Stimulated activated CD4-positive, alpha-beta T cell treated with anti-CD3 and anti-CD28 coated beads, Interleukin-15, amount 100 ng/mL, for 48 hours (primary cell): ENCODE measurements at regions not wholly inside any gene's neighbourhood (a gene's known extent, or its start where the extent isn't known, plus 50 kb on each side); places are given as distances from the start of the nearest gene placed in this dataset.

Experiments used
- DNase-seq, 2 donors: peaks; one replicate each; pipeline ENCODE4 v3.0.0-alpha.2; 2020; ENCODE audit warnings: low read depth in 2 of 2

- no peak for DNase-seq
Measured at GRCh38 chr6:153787341-153787606, 251.8 kb upstream of the OPRM1 start.

GRCh38 chr6:153781306-153781705 lies 257.7 kb upstream of the OPRM1 start:
- DNase-seq: no peak

- no peak for DNase-seq
Measured at GRCh38 chr6:153780011-153780410, 259.0 kb upstream of the OPRM1 start.

- DNase-seq: no peak
Measured at GRCh38 chr6:153778216-153778615, 260.8 kb upstream of the OPRM1 start.

DNA sequence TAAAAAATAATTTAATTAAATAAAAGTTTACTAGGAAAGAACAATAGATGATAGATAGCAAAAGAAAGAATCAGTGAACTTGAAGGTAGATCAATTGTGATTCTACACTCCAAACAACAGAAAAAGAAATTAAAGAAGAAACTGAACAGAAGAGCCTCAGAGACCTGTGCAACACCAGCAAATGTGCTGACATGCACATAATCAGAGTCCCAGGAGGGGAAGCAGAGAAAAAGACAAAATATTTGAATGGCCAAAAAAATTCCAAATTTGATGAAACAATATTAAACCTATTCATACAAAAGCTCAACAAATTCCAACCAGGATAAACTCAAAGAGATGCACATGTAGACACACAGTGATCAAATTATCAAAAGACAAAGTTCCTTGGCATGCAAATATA lies 267.5 kb upstream of the OPRM1 start:
- DNase-seq: no peak

GRCh38 chr6:153767127-153767526 lies 271.9 kb upstream of the OPRM1 start:
- no peak for DNase-seq

DNA sequence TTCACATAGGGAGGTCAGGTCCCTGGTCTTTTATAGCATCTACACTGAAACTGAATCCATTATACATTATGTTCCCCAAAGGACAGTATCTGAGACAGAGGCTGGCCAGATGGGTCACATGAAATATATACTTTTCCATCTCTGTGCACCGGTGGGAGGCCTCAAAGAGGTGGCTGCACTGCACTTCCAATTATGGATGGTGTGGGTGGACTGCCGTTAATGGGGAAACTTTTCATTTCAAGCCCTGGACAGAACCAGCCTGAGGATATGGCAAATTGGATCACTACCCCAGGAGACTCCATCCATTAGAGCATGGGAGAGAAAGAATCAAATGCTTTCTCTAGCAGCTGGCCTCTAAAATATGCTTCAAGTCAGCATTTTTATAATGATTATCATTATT lies 280.5 kb upstream of the OPRM1 start:
- no peak for DNase-seq

- no peak for DNase-seq
Measured at GRCh38 chr6:153735761-153736160, 303.3 kb upstream of the OPRM1 start.

DNA sequence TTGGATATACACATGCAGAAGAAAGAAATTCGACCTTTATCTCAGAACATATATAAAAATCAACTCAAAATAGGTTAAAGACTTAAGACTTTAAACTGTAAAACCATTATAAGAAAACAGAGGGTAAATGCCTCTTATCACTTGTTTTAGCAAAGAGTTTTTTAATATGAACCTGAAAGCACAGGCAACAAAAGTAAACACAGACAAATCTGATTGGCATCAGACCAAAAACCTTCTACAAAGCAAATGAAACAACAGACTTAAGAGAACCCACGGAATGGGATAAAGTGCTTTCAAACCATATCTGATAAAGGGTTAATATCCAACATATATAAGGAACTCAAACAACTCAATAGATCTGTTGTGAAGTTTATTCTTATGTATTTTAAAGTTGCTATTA lies 309.9 kb upstream of the OPRM1 start:
- DNase-seq: no peak

- DNase-seq: no peak
Measured at GRCh38 chr6:153727885-153728284, 311.2 kb upstream of the OPRM1 start.

- DNase-seq: no peak
Measured at GRCh38 chr6:153725456-153725855, 313.6 kb upstream of the OPRM1 start.

DNA sequence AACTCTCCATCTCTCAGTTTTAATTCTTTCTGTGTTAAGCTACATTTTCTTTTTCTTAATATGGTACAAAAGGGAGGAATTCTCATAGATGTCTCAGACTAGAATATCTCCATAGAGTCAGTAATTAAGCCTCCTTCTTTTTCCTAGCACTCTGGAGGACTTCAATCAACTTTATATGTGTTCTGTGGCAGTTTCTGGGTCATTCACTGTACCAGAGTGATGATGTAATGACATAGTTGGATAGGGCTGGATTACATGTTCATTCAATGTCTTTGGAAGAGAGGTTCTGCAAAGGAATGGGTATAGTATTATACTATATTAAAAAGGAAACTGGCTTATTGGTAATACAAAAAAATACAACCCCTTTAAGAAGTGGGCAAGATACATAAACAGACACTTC lies 318.3 kb upstream of the OPRM1 start:
- DNase-seq: no peak

DNA sequence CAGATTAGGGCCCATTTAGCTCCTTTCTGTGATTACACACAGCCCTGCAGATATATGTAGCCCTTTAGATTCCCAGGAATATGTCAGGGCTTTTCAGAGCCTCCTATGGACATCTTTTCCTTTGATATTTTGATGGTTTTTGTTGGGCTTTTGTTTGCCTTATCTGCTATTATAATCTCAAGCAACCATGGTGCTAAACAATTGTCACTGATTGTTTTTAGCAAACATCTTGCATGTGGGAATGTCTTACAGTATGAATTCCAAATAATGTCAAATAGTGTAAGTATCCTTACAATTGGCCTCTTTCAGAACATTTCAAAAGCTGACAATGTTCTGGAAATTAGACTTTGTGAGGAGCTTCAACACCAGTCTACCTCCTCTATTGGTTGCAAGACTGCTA lies 333.6 kb upstream of the OPRM1 start:
- no peak for DNase-seq

- DNase-seq: no peak
Measured at GRCh38 chr6:153702671-153703070, 336.4 kb upstream of the OPRM1 start.

GRCh38 chr6:153698637-153699036 lies 340.4 kb upstream of the OPRM1 start:
- no peak for DNase-seq

DNA sequence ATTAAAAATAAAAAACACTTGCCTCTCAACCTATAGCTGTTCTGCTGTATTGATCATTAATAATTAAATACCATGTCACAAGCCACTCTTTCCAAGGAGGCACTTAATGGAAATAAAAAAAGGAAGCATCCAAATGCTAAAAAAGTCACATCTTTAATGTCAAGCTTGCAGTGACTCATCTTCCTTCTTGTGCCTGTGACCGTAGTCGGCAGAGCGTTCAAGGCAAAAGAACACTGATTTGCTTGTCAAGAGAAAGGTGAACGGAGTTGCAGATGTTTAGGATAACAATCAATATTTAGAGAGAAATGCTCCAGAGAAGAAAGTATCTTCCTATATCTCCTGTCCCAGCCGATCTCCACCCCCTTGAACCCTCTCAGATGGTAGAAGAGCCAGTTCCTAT lies 341.0 kb upstream of the OPRM1 start:
- DNase-seq: no peak

- no peak for DNase-seq
Measured at GRCh38 chr6:153677522-153677921, 361.5 kb upstream of the OPRM1 start.

DNA sequence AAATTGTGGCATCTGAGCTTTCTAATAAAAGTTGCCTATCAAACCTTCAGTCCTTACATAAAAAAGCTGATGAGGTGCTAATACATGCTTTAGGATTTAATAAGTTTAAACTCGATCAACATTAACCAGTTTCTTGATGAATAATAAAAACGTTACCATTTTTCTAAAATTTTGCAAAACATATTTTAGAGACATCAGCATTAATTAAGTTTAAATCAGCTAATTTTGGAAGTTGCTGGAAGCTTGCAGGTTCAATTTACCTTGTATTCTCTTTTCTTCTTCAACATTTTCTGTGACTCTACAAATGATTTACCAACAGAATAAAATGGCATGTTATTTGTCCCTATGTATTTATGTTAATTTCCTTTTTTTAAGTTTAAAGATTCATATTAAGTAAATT lies 365.3 kb upstream of the OPRM1 start:
- DNase-seq: no peak

GRCh38 chr6:153673225-153673624 lies 365.8 kb upstream of the OPRM1 start:
- DNase-seq: no peak

DNA sequence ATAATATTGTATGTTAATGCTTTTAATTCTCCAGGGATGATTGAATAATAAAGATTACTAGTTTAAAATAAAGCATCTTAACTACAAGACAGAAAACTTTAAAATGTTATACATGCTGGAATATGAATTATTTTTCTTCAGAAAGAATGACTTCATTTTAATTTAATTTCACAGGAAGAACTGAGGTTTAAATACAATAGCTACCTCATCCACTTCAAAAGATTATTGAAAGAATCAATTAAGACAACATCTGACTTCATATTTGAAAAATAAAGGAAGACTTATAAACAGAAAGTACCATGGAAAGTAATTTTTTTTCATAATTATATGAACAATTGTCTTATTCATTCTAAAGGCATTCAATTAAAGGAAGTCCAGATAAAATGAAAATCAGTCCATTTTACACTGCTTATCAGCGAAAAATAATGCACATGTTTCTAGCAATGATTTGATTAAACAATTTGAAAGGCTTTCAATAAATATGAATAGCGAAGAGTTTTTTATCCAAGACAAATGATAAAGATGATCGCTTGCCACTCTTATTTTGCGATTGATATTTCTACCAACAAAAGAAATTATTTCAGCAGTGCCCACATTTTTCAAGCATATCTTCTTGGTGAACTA lies 368.5 kb upstream of the OPRM1 start:
- no peak for DNase-seq

DNA sequence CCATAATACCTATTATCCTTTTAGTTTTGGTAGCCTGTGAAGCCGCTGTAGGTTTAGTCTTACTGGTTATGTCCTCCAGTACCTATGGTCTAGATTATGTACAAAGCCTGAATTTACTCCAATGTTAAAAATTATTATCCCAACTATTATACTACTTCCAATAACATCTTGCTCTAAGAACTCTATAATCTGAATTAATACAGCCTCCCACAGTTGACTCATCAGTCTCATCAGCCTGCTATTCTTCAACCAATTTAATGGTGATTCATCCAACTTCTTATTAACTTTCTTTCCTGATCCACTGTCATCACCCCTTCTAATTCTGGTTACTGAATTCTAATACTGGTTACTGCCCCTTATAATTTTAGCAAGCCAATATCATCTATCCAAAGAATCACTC lies 370.3 kb upstream of the OPRM1 start:
- DNase-seq: no peak

GRCh38 chr6:153662982-153663381 lies 376.1 kb upstream of the OPRM1 start:
- DNase-seq: no peak

- DNase-seq: no peak
Measured at GRCh38 chr6:153645326-153645725, 393.7 kb upstream of the OPRM1 start.

- no peak for DNase-seq
Measured at GRCh38 chr6:153644000-153644399, 395.0 kb upstream of the OPRM1 start.

DNA sequence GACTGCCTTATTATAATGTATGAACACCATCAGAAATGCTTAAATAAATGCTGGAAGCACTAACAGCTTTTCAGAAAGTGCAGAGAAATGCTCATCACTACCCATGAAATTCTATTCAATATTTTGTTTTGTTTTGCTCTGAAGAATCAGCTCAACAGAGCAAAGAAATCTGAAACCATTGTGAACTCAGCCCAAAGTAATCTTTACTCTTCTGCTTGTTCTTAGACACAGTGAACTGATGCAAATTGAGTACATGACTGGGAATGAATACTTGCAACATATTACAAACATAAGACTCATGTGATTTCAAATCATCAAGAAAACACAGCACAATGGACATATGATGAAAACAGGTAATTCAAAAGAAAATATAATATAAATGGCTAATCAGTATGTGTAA lies 404.6 kb upstream of the OPRM1 start:
- no peak for DNase-seq
